Lung microvascular endothelial cell (primary cell): ENCODE measurements at regions not wholly inside any gene's neighbourhood (a gene's known extent, or its start where the extent isn't known, plus 50 kb on each side); places are given as distances from the start of the nearest gene placed in this dataset.

Source experiments
- DNase-seq, 2 donors: peaks; one replicate each; pipeline versions ENCODE4 v3.0.0 to v3.0.0-alpha.2; 2010; ENCODE audit warnings: low read depth in 2 of 2

- DNase-seq: no peak
Observed at GRCh38 chr16:35823342-35823741, 2363.9 kb downstream of the TP53TG3F start.

DNA sequence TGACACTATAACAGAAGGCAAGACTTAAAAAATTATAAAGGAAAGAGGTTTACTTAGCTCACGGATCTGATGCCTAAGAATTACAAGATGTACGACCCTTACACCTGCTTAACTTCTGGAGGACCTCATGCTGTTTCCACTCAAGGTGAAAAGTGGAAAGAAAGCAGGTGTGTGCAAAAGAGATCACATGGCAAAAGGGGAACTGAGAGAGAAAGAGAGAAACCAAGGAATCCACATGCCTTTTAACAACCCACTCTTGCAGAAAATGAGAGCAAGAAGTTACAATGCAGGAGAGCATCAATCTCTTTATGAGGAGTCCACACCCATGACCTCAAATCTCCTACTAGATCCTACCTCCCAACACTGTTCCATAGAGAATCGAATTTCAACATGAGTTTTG, 2382.2 kb downstream of the TP53TG3F start:
- DNase-seq: no peak

- no peak for DNase-seq
Observed at GRCh38 chr16:35862242-35862641, 2402.8 kb downstream of the TP53TG3F start.

DNA sequence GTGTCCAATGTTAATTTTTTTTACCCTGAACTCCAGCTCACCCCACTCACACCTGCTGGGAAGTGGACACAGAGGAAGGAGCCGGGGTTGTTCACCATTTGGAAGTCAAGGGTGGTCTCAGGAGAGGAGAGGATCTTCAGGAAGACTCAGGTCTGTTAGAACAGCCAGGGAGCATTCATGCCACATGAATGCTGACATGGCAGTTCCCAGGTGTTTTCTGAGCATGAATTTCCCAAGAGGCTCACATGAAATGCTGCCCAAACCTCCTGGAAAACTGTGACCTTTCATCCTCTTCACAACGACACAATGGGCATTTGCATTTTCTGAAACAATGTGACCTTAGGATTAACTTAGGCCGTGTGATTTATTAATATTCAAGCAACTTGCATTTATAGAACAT, 2409.2 kb downstream of the TP53TG3F start:
- DNase-seq: no peak

GRCh38 chr16:35873472-35873871, 2414.1 kb downstream of the TP53TG3F start:
- DNase-seq: no peak

DNA sequence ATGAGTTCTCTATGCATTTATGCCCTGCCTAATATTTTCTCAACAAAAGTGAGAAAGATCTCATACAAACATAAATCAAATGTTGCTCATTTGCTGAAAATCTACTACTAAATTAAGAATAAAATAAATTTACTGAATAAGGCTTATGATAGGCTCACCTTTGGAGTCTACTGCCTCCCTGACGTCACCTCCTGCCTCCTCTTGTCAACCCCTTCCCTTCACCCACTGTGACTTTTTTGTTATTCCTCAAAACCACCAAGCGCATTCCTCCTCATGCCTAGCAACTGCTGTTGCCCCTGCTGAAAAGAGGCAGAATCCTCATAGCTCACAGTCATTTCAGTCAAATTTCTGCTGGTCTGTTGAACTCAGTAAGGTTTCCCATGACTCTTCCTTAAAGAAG, 2422.2 kb downstream of the TP53TG3F start:
- DNase-seq: no peak

GRCh38 chr16:35906440-35906839, 2447.0 kb downstream of the TP53TG3F start:
- no peak for DNase-seq

GRCh38 chr16:35908152-35908551, 2448.7 kb downstream of the TP53TG3F start:
- DNase-seq: no peak

DNA sequence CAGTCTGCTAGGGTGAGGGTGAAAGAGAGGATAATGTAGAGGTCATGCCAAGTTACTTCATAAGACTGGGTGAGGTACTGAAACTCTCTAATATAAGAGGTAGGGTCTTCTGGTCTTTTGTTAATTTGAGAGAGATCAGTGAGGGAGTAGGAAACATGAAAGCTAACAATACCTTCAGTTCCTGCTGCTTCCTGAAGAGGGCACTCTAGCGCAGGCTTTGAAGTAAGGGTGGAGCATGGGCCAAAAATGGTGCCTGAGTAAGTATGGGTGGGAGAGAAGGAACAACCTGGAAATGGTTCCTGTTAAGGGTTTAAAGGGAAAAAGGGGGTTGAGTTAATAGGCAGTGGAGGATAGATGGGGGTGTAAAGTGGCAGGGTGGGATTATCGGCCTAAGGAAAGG, 2449.5 kb downstream of the TP53TG3F start:
- DNase-seq: no peak

- no peak for DNase-seq
Observed at GRCh38 chr16:35909351-35909954, 2450.0 kb downstream of the TP53TG3F start.

GRCh38 chr16:35910409-35910808, 2451.0 kb downstream of the TP53TG3F start:
- no peak for DNase-seq

- no peak for DNase-seq
Observed at GRCh38 chr16:35911899-35912298, 2452.5 kb downstream of the TP53TG3F start.

DNA sequence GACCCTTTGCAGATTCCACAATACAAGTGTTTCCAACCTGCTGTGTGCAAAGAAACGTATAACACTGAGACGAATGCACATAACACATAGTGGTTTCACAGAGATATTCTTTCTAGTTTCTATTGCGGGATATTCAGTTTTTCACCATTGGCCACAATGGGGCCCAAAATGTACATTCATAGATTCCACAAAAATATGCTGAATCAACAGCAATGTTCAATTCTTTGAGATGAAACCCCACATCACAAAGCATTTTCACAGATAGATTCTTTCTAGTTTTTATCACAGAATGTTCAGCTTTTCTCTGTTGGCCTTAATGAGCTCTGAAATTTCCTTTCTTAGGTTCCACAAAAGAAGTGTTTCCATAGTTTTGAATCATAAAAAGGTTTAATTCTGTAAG, 2472.3 kb downstream of the TP53TG3F start:
- DNase-seq: no peak
